ENCODE measurements at regions not wholly inside any gene's neighbourhood (a gene's known extent, or its start where the extent isn't known, plus 50 kb on each side); places are given as distances from the start of the nearest gene placed in this dataset.

DNA sequence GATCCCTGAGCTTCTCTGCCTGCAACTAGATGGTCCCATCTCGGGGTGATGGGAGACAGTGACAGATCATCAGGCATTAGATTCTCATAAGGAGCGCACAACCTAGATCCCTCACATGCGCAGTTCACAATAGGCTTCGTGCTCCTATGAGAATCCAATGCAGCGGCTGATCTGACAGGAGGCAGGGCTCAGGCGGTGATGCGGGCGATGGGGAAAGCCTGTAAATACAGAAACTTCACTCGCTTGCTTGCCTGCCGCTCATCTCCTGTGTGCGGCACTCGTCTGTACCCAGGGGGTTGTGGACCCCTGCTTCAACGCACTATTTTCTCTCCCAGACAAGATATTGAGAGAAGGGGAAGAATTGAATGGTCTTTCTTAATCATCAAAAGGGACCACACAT is 473.9 kb downstream of the ZNF536 start:
- TF ChIP-seq, protein P1, sequence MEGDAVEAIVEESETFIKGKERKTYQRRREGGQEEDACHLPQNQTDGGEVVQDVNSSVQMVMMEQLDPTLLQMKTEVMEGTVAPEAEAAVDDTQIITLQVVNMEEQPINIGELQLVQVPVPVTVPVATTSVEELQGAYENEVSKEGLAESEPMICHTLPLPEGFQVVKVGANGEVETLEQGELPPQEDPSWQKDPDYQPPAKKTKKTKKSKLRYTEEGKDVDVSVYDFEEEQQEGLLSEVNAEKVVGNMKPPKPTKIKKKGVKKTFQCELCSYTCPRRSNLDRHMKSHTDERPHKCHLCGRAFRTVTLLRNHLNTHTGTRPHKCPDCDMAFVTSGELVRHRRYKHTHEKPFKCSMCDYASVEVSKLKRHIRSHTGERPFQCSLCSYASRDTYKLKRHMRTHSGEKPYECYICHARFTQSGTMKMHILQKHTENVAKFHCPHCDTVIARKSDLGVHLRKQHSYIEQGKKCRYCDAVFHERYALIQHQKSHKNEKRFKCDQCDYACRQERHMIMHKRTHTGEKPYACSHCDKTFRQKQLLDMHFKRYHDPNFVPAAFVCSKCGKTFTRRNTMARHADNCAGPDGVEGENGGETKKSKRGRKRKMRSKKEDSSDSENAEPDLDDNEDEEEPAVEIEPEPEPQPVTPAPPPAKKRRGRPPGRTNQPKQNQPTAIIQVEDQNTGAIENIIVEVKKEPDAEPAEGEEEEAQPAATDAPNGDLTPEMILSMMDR (IDR thresholded peaks at IDR 0.05; ENCODE audit: poor library complexity, severe bottlenecking), result no peak
- no peak for TF ChIP-seq EP300 (conservative IDR thresholded peaks at IDR 0.05; ENCODE audit: poor library complexity, severe bottlenecking)
- TF ChIP-seq POLR2AphosphoS5 (IDR thresholded peaks at IDR 0.05), result no peak

All from neural cell (in vitro differentiated cells).